Activated effector memory CD4-positive, alpha-beta T cell treated with anti-CD3 and anti-CD28 coated beads, Interleukin-2, amount 50 U/mL, for 16 hours (primary cell): ENCODE measurements at regions not wholly inside any gene's neighbourhood (a gene's known extent, or its start where the extent isn't known, plus 50 kb on each side); places are given as distances from the start of the nearest gene placed in this dataset.
"Not testable (repeated sequence)": the region's sequence is repeated elsewhere in the genome, so short reads cannot be mapped to it uniquely, and the experiment has no call there.

ENCODE experiments used
- DNase-seq: peaks from one replicate; pipeline ENCODE4 v3.0.0-alpha.2; 2020

- DNase-seq = peak; percentile 48
Observed at GRCh38 chr15:77909182-77909940, 168.2 kb downstream of the TBC1D2B start.

GRCh38 chr15:77908752-77909111, 168.8 kb downstream of the TBC1D2B start:
- DNase-seq = not testable (repeated sequence)

DNA sequence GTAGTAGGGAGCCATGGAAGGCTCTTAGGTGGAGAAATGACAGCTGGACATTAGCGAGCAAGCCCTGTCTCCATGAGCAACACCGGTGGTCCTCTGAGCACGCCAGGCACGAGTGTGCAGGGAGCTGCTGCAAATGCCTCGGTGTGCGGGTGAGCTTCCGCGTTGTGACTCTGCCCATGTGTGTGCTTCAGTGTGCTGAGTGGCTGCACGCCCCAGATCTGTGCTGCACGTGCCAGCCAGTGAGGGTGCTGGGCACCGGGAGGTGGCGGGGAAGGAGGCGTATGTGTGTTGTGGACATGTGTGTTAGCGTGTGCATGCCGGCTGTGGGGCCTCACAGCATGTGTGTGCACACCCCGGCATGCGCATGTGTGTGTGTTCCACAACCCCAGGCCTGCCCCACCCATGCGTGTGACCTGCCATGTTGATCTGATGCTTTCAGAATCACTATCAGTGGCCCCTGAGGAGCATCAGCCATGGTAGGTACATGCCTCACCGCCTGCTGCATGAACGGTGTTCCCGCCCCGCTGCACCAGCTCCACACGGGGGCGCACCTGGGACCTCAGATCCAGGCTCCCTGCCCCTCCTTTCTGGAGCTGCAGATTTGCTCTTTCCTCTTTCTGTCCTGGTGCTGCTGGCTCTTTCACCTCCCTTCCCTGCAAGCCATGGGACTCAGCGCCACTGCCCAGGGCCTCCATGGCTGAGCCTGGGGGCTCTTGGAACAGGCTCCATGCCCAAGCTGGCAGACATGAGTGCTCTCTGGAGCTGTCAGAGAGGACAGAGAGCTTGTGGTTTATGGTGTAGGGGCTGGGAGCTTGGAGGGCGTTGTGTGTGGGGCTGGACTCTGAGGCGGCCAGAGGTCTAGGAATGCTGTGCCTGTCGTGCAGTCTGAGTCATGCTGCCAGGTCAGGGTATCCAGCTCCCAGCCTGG, 169.4 kb downstream of the TBC1D2B start:
- peak; percentile 82 for DNase-seq

DNA sequence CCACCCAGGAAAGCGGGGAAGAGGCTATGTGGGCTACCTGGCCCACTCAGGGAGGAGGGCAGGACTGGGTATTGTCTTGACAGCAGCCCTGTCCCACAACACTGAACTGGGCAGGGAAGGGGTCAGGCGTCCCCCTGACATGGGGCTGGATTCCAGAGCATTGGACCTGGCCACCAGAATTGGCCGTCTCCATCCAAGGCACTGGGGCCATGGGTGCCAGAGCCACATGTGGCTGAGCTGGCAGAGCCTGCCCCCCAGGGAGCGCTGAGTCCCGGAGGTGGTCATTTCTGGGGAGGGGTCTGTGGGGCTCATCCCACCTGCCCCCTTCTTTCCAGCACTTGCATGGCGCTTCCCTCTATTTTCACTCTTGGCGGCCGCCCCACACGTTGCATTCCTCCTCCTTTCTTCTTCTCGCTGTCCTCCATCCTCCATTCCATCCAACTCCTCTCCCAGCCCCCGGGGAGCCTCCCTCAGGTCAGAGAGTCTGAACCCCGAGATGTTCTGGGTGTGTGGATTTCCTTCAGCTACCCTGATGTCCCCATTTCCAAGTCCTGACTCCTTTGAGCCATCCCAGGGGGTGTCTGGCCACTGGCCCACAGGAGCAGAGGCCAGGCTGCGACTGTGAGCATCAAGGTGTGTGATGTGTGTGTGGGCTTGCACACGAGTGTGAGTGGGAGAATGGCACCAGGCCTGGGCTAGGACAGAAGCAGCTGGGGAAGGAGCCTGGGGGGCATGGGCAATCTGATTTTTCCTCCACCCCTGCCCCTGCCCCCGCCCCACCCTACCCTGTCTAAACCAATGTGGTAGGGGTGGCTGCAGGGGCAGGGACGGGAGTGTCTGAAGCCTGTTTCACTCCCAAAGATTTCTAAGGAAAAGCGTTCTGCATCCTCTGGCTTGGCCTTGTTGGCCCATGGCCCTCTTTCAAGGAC, 171.2 kb downstream of the TBC1D2B start:
- DNase-seq = peak; percentile 47

DNA sequence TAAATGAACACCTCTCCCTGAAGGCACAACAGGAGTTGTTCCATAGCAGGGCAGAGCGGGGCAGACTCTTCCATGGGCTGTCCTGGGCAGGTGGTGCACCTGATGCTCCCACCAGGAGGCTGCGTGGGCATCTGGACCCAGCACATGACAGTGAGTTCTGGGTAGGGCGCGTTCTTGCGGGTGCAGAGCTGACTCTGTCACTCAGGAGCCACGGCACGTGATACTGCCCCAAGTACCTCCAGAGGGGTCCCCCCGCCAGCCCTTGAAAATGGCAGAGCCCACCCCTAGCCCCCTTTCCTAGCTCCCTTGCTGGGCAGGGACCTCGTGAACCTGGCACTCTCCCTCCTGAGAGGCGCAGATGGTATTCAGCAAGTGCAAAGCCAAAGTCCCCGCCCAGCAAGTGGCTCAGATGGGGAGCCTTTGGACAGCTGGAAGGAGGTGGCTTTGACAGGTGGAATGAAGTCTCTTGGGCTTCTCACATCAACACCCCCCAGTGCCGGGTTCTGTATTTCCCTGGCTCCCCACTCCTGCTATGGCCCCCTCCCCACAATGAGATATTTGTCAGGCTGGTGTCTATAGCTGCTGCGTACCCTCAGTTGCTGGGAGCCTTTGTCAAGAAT, 172.1 kb downstream of the TBC1D2B start:
- peak; percentile 46 for DNase-seq

DNA sequence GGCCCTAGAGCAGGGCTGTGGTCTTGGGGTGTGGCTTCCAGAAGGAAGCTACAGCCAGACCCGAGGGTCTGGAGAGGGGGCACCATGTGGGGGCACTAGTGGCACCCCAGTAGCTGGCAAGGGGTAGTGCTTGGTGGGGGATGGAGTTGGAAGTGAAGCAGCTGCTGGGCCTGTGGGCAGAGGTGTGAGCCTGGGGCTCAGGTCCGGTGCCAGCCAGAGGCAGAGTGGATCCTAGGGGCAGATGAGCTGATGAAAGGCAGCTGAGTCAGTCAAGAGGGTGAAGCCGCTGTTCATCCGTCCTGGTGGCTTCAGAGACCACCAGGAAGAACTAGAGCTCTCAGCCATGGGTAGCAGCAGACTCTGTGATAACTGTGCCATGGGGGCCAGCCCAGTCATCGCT, 172.6 kb downstream of the TBC1D2B start:
- peak; percentile 24 for DNase-seq

GRCh38 chr15:77904436-77904821, 173.1 kb downstream of the TBC1D2B start:
- peak; percentile 61 for DNase-seq

- peak; percentile 56 for DNase-seq
Observed at GRCh38 chr15:77903761-77904435, 173.6 kb downstream of the TBC1D2B start.

DNA sequence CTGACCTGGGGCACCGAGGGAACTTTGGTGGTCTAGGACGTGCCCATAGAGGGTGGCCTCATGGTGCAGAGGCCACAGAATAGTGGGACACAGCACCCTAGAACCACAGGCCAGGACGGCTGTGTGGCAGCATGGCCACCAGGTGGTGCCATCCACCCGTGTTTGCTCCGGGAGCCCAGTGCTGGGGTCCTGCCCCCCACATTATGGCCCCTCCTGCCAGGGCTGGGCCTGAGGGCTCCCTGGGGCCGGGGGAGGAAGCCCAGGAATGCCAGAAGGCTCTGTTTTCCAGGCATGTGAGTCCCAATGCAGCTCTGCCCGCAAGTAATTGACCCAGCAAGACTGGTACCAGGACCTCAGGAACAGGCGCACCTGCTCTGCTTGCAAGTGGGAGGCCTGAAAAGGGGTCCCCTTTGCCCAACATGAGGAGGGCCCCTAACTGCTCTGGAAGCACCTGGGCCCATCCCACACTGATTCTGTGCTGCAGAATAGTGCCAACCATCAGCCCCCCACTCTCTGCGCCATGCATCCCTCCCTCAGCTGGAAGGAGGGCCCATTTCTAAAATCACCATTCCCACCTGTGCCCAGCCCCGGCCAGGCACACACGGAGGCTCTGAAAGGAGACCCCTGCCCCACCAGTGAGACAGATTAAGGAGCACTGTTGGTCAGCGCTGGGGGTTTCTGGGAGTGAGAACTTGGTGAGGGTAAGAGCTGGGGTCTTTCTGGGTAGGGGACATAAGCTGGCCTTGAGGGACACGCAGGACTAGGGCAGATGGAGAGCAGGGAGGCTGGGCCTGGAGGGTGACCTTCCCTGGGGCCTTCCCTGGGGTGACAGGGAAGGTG, 174.4 kb downstream of the TBC1D2B start:
- peak; percentile 71 for DNase-seq

DNA sequence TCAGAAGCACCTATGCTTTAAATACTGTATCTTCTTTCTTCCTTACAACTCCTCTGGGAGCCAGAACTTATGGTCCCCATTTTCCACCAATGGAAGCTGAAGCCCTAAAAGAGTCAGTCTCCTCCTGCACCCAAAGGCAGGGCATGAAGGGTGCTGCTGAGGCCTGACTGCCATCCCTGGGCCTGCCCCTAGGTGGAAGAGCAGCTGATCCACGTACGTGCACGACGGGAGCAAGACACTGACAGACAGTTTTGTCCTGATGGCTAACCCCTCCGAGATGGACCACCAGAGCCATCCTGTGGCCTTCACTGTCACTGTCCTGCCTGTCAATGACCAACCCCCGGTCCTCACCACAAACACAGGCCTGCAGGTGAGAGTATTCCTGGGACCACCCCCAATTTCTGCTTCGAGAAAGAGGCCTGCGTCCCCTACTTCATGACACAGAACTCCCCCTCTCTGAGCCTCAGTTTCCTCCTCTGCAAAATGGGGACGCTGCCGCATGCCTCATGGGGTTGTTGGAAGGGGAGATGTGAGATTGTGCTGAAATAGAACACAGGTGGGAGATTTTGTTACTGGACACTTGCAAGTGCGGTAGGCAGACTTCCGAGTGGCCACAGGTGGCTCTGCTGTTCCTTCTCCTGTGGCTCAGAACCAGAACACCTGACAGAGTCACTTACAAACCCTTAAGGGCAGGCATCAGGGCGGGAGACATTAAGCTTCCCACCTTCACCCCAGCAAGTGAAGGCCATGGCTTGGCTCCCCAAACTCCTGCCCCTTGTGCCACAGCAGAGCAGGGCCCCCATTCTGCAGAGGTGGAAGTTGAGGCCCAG, 175.4 kb downstream of the TBC1D2B start:
- DNase-seq = peak; percentile 53

GRCh38 chr15:77901251-77901881, 176.1 kb downstream of the TBC1D2B start:
- peak; percentile 54 for DNase-seq

GRCh38 chr15:77900331-77900963, 177.1 kb downstream of the TBC1D2B start:
- DNase-seq = peak; percentile 80

- DNase-seq = peak; percentile 47
Observed at GRCh38 chr15:77899776-77900175, 177.7 kb downstream of the TBC1D2B start.

- no peak for DNase-seq
Observed at GRCh38 chr15:77898811-77899730, 178.4 kb downstream of the TBC1D2B start.

GRCh38 chr15:77897896-77898406, 179.6 kb downstream of the TBC1D2B start:
- DNase-seq = no peak

GRCh38 chr15:77897113-77897895, 180.2 kb downstream of the TBC1D2B start:
- not testable (repeated sequence) for DNase-seq
